ENCODE measurements at regions not wholly inside any gene's neighbourhood (a gene's known extent, or its start where the extent isn't known, plus 50 kb on each side); places are given as distances from the start of the nearest gene placed in this dataset.
A peak's percentile ranks its signal among the peaks of the same experiment; 100 is the strongest.

DNA sequence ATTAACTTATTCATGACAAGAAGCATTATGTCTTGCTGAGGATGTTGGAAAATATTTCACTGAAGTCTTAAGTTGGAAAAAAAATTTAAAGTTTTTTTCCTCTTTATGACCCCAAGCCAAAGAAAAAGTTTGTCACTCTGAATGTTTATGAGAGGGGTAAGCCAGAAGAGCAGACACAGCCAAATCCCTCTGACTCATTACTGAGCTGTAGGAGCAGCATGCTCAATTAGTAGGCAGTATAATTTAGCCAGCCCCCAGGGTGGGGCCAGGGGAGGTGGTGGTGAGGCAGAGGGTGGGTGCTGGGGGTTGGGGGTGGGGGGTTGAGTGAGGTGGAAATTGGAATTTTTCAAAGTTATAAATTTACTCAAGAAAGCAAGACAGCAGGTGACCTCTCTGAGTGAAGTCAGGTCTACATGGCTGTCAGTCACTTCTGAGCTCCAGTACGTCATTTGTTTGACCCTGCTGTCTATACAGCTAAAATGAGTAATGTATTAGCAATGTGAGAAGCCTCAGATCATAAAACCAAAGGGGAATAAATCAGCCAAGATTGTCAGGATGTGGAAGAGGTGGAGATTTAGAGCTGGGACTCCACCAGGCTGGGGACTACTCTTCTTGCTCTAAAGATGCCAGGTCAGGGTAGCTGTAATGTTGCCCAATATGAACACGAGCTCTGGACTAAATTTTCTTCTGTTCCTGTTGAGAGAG, 98.8 kb upstream of the NDP start:
- no peak overlapping the region for H3K27ac ChIP-seq
- no peaks in the 10 kb centered on the region for H3K9me3 ChIP-seq
- H3K4me3 ChIP-seq, result no peak overlapping the region
- intact Hi-C loops (cut with DNase I), result no loop called here
- no peaks in the 10 kb centered on the region for H3K36me3 ChIP-seq
- no peaks in the 10 kb centered on the region for H3K27me3 ChIP-seq
- TF ChIP-seq POLR2A (IDR thresholded peaks at IDR 0.05) (no peak), CTCF (IDR thresholded peaks at IDR 0.05) (no peak), POLR2AphosphoS5 (IDR thresholded peaks at IDR 0.05; ENCODE audit: insufficient read depth in 1 of 2, low read depth in 1 of 2) (no peak)
- H3K4me1 ChIP-seq, result peaks cover 7% of the 10 kb centered on the region
- no peak for DNase-seq (ENCODE audit: extremely low spot score in 2 of 2)

DNA sequence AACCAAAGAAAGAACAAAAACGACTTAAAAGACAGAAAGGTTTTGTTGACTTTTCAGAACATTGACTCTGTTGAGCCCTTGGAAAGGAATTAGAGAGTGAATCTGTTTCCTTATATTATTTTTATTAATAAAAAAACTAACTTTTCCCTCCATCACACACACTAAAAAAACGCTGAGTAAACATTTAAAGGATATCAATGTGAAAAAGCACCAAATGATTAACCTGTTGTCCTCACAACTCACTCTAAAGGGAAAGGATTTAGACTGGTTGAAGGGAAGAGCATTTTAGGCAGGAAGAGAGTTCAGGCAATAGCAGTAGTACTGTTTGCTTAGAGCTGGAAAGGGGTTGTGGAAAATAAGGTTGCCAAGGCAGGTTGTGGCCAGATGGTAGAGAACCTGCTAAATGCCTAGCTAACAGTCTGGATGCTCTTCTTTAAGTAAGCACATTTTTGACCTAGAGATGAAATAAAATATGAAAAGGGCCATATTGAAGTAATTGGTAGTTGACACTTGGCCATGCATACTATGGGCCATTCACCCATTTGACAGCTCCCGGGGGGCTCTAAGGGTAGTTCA, 98.0 kb upstream of the NDP start:
- H3K9me3 ChIP-seq, result no peaks in the 10 kb centered on the region
- no peaks in the 10 kb centered on the region for H3K27me3 ChIP-seq
- peaks cover 7% of the 10 kb centered on the region for H3K4me1 ChIP-seq
- H3K27ac ChIP-seq, result no peak overlapping the region
- TF ChIP-seq CTCF (IDR thresholded peaks at IDR 0.05), result no peak
- no peak for TF ChIP-seq POLR2AphosphoS5 (IDR thresholded peaks at IDR 0.05; ENCODE audit: insufficient read depth in 1 of 2, low read depth in 1 of 2)
- TF ChIP-seq POLR2A (IDR thresholded peaks at IDR 0.05), result no peak
- intact Hi-C loops (cut with DNase I), result no loop called here
- no peaks in the 10 kb centered on the region for H3K36me3 ChIP-seq
- no peak overlapping the region for H3K4me3 ChIP-seq
- DNase-seq (ENCODE audit: extremely low spot score in 2 of 2), result no peak

DNA sequence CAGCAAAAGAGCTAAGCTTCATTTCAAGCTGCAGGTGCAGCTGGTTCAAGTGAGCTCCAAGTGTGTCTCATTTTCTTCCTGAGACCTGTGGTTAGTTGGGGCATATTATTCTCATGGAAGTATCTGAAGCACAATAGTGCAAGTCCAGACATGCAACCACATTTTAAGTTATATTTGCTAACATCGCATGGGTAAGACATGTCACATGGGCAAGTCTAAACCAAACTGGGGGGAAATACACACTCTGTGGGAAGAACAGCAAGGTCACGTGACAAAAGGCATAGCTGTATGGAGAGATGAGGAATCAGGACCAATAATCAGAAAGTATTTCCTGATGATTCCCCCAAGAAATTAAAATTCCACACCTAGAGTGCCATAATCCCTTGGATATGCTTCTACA, 94.9 kb upstream of the NDP start:
- Histone ChIP-seq H3K27me3 (no peaks in the 10 kb centered on the region), H3K36me3 (no peaks in the 10 kb centered on the region), H3K27ac (no peak overlapping the region), H3K4me3 (no peak overlapping the region), H3K4me1 (peaks cover 7% of the 10 kb centered on the region), H3K9me3 (no peaks in the 10 kb centered on the region)
- TF ChIP-seq POLR2A (IDR thresholded peaks at IDR 0.05) (no peak), POLR2AphosphoS5 (IDR thresholded peaks at IDR 0.05; ENCODE audit: insufficient read depth in 1 of 2, low read depth in 1 of 2) (no peak), CTCF (IDR thresholded peaks at IDR 0.05) (no peak)
- intact Hi-C loops (cut with DNase I), result no loop called here
- DNase-seq (ENCODE audit: extremely low spot score in 2 of 2), result no peak

GRCh38 chrX:44063606-44064005, 90.4 kb upstream of the NDP start:
- Histone ChIP-seq H3K4me1 (no peaks in the 10 kb centered on the region), H3K9me3 (no peaks in the 10 kb centered on the region), H3K4me3 (no peak overlapping the region), H3K27ac (no peak overlapping the region), H3K36me3 (no peaks in the 10 kb centered on the region), H3K27me3 (no peaks in the 10 kb centered on the region)
- intact Hi-C loops (cut with DNase I), result no loop called here
- TF ChIP-seq CTCF (IDR thresholded peaks at IDR 0.05), result no peak
- no peak for TF ChIP-seq POLR2AphosphoS5 (IDR thresholded peaks at IDR 0.05; ENCODE audit: insufficient read depth in 1 of 2, low read depth in 1 of 2)
- TF ChIP-seq POLR2A (IDR thresholded peaks at IDR 0.05), result no peak
- no peak for DNase-seq (ENCODE audit: extremely low spot score in 2 of 2)

DNA sequence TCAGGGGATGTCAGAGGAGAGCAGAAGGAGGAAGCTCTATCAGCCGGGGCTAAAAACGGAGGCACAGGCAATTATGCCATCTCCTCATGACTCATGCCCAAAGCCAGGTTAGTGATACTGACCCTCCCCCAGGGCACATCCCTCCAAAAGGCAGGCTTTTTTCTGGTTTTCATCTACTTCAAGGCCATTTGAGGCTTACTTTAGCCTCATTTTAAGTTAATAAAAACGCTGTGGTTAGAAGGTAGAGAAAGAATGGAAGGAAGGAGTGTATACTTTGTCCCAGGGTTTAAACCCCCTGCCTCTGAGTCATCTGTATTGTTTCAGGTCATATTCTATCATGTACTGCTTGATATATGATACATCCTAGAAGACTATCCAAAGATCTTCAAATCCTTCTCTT, 89.7 kb upstream of the NDP start:
- TF ChIP-seq POLR2AphosphoS5 (IDR thresholded peaks at IDR 0.05; ENCODE audit: insufficient read depth in 1 of 2, low read depth in 1 of 2) (no peak), POLR2A (IDR thresholded peaks at IDR 0.05) (no peak), CTCF (IDR thresholded peaks at IDR 0.05) (no peak)
- Histone ChIP-seq H3K36me3 (no peaks in the 10 kb centered on the region), H3K4me1 (no peaks in the 10 kb centered on the region), H3K4me3 (no peak overlapping the region), H3K9me3 (no peaks in the 10 kb centered on the region), H3K27ac (peak overlapping the region; percentile 39), H3K27me3 (no peaks in the 10 kb centered on the region)
- no peak for DNase-seq (ENCODE audit: extremely low spot score in 2 of 2)
- intact Hi-C loops (cut with DNase I), result no loop called here

All from vagina (tissue), 2 donors.